ENCODE measurements at regions not wholly inside any gene's neighbourhood (a gene's known extent, or its start where the extent isn't known, plus 50 kb on each side); places are given as distances from the start of the nearest gene placed in this dataset.

DNA sequence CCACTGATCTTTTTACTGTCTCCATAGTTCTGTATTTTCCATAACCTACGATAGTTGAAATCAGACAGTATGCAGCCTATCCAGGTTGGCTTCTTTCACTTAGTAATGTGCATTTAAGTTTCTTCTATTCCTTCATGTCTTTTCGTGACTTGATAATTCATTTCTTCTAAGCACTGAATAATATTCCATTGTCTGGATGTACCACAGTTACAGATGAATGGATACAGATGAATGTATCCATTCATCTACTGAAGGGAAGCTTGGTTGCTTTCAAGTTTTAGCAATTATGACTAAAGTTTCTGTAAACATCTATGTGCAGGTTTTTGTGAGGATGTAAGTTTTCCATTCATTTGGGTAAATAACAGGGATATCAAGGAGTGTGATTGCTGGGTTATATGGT is 124.8 kb downstream of the NSUN3 start:
- TF ChIP-seq, protein P1, sequence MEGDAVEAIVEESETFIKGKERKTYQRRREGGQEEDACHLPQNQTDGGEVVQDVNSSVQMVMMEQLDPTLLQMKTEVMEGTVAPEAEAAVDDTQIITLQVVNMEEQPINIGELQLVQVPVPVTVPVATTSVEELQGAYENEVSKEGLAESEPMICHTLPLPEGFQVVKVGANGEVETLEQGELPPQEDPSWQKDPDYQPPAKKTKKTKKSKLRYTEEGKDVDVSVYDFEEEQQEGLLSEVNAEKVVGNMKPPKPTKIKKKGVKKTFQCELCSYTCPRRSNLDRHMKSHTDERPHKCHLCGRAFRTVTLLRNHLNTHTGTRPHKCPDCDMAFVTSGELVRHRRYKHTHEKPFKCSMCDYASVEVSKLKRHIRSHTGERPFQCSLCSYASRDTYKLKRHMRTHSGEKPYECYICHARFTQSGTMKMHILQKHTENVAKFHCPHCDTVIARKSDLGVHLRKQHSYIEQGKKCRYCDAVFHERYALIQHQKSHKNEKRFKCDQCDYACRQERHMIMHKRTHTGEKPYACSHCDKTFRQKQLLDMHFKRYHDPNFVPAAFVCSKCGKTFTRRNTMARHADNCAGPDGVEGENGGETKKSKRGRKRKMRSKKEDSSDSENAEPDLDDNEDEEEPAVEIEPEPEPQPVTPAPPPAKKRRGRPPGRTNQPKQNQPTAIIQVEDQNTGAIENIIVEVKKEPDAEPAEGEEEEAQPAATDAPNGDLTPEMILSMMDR (conservative IDR thresholded peaks at IDR 0.05 in 1 of 2, IDR thresholded peaks at IDR 0.05 in 1 of 2; ENCODE audit: extremely low read depth in 1 of 2, insufficient read depth in 1 of 2, low read depth in 1 of 2, low read length in 2 of 2) = no peak
- no peak for TF ChIP-seq EZH2 (IDR thresholded peaks at IDR 0.05; ENCODE audit: borderline replicate concordance, low read length)

Data from mammary epithelial cell (primary cell).